GM19035 (cell line): ENCODE measurements at regions not wholly inside any gene's neighbourhood (a gene's known extent, or its start where the extent isn't known, plus 50 kb on each side); places are given as distances from the start of the nearest gene placed in this dataset.
"Not testable (repeated sequence)": the region's sequence is repeated elsewhere in the genome, so short reads cannot be mapped to it uniquely, and the experiment has no call there.

ENCODE experiments used
- ATAC-seq: cut with Tn5 transposase; IDR thresholded peaks from one replicate; pipeline ENCODE4 v1.9.1; 2021; ENCODE audit not compliant: unreplicated experiment

- ATAC-seq: no peak
Measured at GRCh38 chr6:156242206-156242605, 535.0 kb upstream of the ARID1B start.

- ATAC-seq: no peak
Measured at GRCh38 chr6:156231026-156231765, 546.0 kb upstream of the ARID1B start.

GRCh38 chr6:156219973-156220372 is 557.2 kb upstream of the ARID1B start:
- ATAC-seq: no peak

GRCh38 chr6:156205678-156206077 is 571.5 kb upstream of the ARID1B start:
- no peak for ATAC-seq

- ATAC-seq: no peak
Measured at GRCh38 chr6:156199182-156199581, 578.0 kb upstream of the ARID1B start.

GRCh38 chr6:156197513-156197912 is 579.7 kb upstream of the ARID1B start:
- ATAC-seq: no peak

GRCh38 chr6:156194981-156195380 is 582.2 kb upstream of the ARID1B start:
- ATAC-seq: no peak

- ATAC-seq: no peak
Measured at GRCh38 chr6:156193381-156193780, 583.8 kb upstream of the ARID1B start.

- peak; percentile 92 for ATAC-seq
Measured at GRCh38 chr6:156191895-156192294, 585.3 kb upstream of the ARID1B start.

- ATAC-seq: not testable (repeated sequence)
Measured at GRCh38 chr6:156191390-156191789, 585.8 kb upstream of the ARID1B start.

GRCh38 chr6:156190270-156190669 is 586.9 kb upstream of the ARID1B start:
- no peak for ATAC-seq

- ATAC-seq: no peak
Measured at GRCh38 chr6:156189714-156190113, 587.5 kb upstream of the ARID1B start.

- no peak for ATAC-seq
Measured at GRCh38 chr6:156189195-156189594, 588.0 kb upstream of the ARID1B start.

GRCh38 chr6:156185113-156185512 is 592.1 kb upstream of the ARID1B start:
- no peak for ATAC-seq

- ATAC-seq: no peak
Measured at GRCh38 chr6:156183678-156184077, 593.5 kb upstream of the ARID1B start.

GRCh38 chr6:156182356-156182755 is 594.8 kb upstream of the ARID1B start:
- no peak for ATAC-seq

- no peak for ATAC-seq
Measured at GRCh38 chr6:156181506-156181905, 595.7 kb upstream of the ARID1B start.

GRCh38 chr6:156175971-156176421 is 601.2 kb upstream of the ARID1B start:
- no peak for ATAC-seq

- ATAC-seq: no peak
Measured at GRCh38 chr6:156175433-156175832, 601.7 kb upstream of the ARID1B start.

- ATAC-seq: no peak
Measured at GRCh38 chr6:156174031-156174890, 602.9 kb upstream of the ARID1B start.

GRCh38 chr6:156169371-156169770 is 607.8 kb upstream of the ARID1B start:
- ATAC-seq: no peak

GRCh38 chr6:156167625-156168071 is 609.5 kb upstream of the ARID1B start:
- ATAC-seq: no peak
